Lower leg skin (tissue), 4 donors: ENCODE measurements at regions not wholly inside any gene's neighbourhood (a gene's known extent, or its start where the extent isn't known, plus 50 kb on each side); places are given as distances from the start of the nearest gene placed in this dataset.

ENCODE experiments used
- DNase-seq, 2 donors: peaks; one replicate each; pipeline ENCODE4 v3.0.0-alpha.2; 2019; ENCODE audit warnings: low spot score in 2 of 2
- H3K4me3 ChIP-seq: fragments of 200-600 bp; sonication (generic); 2 replicates; pipeline ENCODE4 v1.5.1; 2017; ENCODE audit warnings: mild to moderate bottlenecking, low read depth; ENCODE audit not compliant: poor library complexity, severe bottlenecking
- CTCF ChIP-seq, 3 donors: fragments of 450-650 bp; IDR thresholded peaks; one replicate each; pipeline ENCODE4 v1.5.1; 2016; ENCODE audit warnings: antibody characterized with exemption in 3 of 3, mild to moderate bottlenecking in 3 of 3, moderate library complexity in 2 of 3
- POLR2A ChIP-seq, 2 donors: fragments of 450-650 bp; IDR thresholded peaks; one replicate each; pipeline ENCODE4 v1.6.1; 2016 to 2017; ENCODE audit warnings: antibody characterized with exemption in 2 of 2, mild to moderate bottlenecking in 1 of 2, moderate library complexity in 1 of 2
- WGBS, 2 donors: methylation state at CpG; one replicate each; pipeline ENCODE4 v1.1.5; 2018; 5-methylcytosine and 5-hydroxymethylcytosine counted together
- intact Hi-C: fragments of 100-400 bp; cut with DNase I; formaldehyde crosslinking; loops from one replicate; pipeline ENCODE4 v1.15.0; 2023; ENCODE audit warnings: low total_unique reads

GRCh38 chrX:45712067-45712466 is 511.4 kb upstream of the DIPK2B start:
- WGBS, 2 donors = 32 to 50% methylated on average over 1 of the region's 1 CpG
- intact Hi-C loops = no loop called here
- no peak overlapping the region for H3K4me3 ChIP-seq
- no peak for DNase-seq
- TF ChIP-seq CTCF (IDR thresholded peaks at IDR 0.05) = no peak
- no peak for TF ChIP-seq POLR2A (IDR thresholded peaks at IDR 0.05)

GRCh38 chrX:45711231-45711630 is 510.6 kb upstream of the DIPK2B start:
- H3K4me3 ChIP-seq = no peak overlapping the region
- no peak for TF ChIP-seq CTCF (IDR thresholded peaks at IDR 0.05)
- TF ChIP-seq POLR2A (IDR thresholded peaks at IDR 0.05) = no peak
- DNase-seq = no peak
- WGBS, 2 donors = 56 to 74% methylated on average over 5 of the region's 5 CpGs
- intact Hi-C loops = no loop called here

DNA sequence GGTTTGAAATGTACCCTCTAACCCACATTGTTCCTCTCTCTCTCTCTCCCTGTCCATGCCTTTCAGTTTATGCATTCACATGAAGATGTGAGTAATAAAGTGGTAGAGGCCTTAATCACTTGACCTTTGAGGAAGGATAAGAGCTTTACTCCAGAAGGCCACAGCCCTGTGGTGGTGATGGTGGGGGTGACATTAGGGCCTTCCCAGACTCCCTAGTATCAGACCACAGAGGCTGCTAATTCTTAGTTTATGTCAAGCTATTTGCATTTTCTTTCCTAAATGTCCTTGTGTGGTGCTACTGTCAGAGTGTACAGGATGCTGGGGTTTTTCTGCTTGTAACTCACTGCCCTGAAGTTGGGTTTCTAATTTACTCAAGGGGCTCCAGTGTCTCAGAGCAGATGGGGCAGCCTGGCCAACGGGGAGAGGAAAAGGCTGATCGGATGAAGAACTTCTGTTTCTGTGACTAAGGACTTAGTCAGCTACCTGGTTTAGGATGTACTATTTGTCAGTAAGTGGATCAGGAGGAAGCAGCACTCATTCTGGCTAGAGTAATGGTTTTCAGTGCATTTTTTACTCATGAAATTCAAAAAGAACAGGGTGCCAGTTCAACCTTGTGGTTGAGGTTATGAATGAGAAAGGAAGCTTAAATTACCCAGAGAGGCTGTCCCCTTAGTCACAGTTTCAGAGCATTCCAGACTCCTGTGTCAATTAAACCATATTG is 509.6 kb upstream of the DIPK2B start:
- intact Hi-C loops = no loop called here
- DNase-seq = no peak
- H3K4me3 ChIP-seq = no peak overlapping the region
- TF ChIP-seq CTCF (IDR thresholded peaks at IDR 0.05) = no peak
- TF ChIP-seq POLR2A (IDR thresholded peaks at IDR 0.05) = no peak
- 46 to 50% methylated on average over 2 of the region's 2 CpGs for WGBS, 2 donors

DNA sequence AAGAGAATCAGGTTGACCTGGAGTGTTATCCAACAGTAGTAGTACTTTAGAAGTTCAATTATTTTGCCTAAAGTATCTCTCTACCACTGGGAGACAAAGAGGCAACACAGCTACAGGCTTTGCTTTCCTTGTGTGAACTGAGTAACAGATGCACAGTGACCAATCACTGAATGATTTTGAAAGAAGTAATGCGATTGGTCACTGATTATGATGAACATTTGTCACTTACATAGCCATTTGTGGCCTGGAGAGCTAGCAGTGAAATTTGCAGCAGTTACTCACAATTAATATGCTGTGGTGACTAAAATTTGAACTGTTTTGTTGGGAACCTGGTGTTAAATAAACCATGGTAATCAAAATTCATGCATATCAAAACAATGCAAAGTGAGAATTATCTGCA is 508.7 kb upstream of the DIPK2B start:
- intact Hi-C loops = no loop called here
- 86 to 95% methylated on average over 1 of the region's 1 CpG for whole genome bisulfite sequencing, 2 donors
- TF ChIP-seq CTCF (IDR thresholded peaks at IDR 0.05) (no peak), POLR2A (IDR thresholded peaks at IDR 0.05) (no peak)
- H3K4me3 ChIP-seq = no peak overlapping the region
- no peak for DNase-seq

GRCh38 chrX:45699158-45699557 is 498.5 kb upstream of the DIPK2B start:
- no peak for DNase-seq
- no peak overlapping the region for H3K4me3 ChIP-seq
- TF ChIP-seq POLR2A (IDR thresholded peaks at IDR 0.05) (no peak), CTCF (IDR thresholded peaks at IDR 0.05) (no peak)
- intact Hi-C loops = loop anchor here (10.0 kb wide), 1 partner anchor 366 kb away; no protein-coding TSS in a partner anchor
- 78 to 94% methylated on average over 3 of the region's 3 CpGs for WGBS, 2 donors

- 49 to 54% methylated on average over 7 of the region's 7 CpGs for WGBS, 2 donors
- no peak for DNase-seq
Observed at GRCh38 chrX:45697591-45697990, 496.9 kb upstream of the DIPK2B start.

More at GRCh38 chrX:45697591-45697990, 496.9 kb upstream of the DIPK2B start:
- H3K4me3 ChIP-seq = no peak overlapping the region
- TF ChIP-seq CTCF (IDR thresholded peaks at IDR 0.05) (no peak), POLR2A (IDR thresholded peaks at IDR 0.05) (no peak)
- intact Hi-C loops = loop anchor here (10.0 kb wide), 1 partner anchor 367 kb away; no protein-coding TSS in a partner anchor
